ENCODE measurements at regions not wholly inside any gene's neighbourhood (a gene's known extent, or its start where the extent isn't known, plus 50 kb on each side); places are given as distances from the start of the nearest gene placed in this dataset.

DNA sequence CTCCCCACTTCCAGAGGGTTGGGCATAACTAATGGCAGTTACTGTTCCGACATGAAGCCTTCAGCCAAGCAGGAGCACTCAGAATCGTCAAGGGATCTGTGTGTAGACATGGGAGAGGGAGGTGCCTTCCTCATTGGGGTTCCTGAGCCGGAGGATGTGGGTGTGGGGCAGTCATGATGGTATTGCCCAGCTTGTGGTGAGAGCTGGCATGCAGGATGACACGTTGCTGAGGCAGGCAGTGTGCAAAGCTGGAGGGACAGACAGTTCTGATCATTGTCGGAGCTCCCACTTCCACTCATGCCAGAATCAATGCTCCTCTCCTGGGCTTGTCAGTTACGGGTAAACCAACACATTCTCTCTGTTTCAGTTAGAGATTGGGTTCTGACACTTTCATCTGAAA is 83.9 kb upstream of the TSC22D1 start:
- ChIA-PET POLR2A (no interaction called here), CTCF (no interaction called here)
- TF ChIP-seq, protein P1, sequence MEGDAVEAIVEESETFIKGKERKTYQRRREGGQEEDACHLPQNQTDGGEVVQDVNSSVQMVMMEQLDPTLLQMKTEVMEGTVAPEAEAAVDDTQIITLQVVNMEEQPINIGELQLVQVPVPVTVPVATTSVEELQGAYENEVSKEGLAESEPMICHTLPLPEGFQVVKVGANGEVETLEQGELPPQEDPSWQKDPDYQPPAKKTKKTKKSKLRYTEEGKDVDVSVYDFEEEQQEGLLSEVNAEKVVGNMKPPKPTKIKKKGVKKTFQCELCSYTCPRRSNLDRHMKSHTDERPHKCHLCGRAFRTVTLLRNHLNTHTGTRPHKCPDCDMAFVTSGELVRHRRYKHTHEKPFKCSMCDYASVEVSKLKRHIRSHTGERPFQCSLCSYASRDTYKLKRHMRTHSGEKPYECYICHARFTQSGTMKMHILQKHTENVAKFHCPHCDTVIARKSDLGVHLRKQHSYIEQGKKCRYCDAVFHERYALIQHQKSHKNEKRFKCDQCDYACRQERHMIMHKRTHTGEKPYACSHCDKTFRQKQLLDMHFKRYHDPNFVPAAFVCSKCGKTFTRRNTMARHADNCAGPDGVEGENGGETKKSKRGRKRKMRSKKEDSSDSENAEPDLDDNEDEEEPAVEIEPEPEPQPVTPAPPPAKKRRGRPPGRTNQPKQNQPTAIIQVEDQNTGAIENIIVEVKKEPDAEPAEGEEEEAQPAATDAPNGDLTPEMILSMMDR (IDR thresholded peaks at IDR 0.05) = no peak
- TF ChIP-seq SIN3A (IDR thresholded peaks at IDR 0.05; ENCODE audit: borderline replicate concordance, insufficient read depth, low read depth, low read length) (no peak), TCF7L2 (IDR thresholded peaks at IDR 0.05; ENCODE audit: low read depth, low read length) (no peak), POLR2AphosphoS5 (IDR thresholded peaks at IDR 0.05; ENCODE audit: low read depth, low read length) (no peak)
- TF ChIP-seq, protein P2, sequence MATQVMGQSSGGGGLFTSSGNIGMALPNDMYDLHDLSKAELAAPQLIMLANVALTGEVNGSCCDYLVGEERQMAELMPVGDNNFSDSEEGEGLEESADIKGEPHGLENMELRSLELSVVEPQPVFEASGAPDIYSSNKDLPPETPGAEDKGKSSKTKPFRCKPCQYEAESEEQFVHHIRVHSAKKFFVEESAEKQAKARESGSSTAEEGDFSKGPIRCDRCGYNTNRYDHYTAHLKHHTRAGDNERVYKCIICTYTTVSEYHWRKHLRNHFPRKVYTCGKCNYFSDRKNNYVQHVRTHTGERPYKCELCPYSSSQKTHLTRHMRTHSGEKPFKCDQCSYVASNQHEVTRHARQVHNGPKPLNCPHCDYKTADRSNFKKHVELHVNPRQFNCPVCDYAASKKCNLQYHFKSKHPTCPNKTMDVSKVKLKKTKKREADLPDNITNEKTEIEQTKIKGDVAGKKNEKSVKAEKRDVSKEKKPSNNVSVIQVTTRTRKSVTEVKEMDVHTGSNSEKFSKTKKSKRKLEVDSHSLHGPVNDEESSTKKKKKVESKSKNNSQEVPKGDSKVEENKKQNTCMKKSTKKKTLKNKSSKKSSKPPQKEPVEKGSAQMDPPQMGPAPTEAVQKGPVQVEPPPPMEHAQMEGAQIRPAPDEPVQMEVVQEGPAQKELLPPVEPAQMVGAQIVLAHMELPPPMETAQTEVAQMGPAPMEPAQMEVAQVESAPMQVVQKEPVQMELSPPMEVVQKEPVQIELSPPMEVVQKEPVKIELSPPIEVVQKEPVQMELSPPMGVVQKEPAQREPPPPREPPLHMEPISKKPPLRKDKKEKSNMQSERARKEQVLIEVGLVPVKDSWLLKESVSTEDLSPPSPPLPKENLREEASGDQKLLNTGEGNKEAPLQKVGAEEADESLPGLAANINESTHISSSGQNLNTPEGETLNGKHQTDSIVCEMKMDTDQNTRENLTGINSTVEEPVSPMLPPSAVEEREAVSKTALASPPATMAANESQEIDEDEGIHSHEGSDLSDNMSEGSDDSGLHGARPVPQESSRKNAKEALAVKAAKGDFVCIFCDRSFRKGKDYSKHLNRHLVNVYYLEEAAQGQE (IDR thresholded peaks at IDR 0.05; ENCODE audit: insufficient read depth in 1 of 2, low read depth in 2 of 2, low read length in 1 of 2) = no peak
- no peak overlapping the region for H3K27ac ChIP-seq (ENCODE audit: low read length)
- no peaks in the 10 kb centered on the region for H3K27me3 ChIP-seq (ENCODE audit: control insufficient read depth, insufficient read depth, low read length)
- ATAC-seq (no peak), DNase-seq (ENCODE audit: low read depth, low spot score) (no peak)
- H3K9me3 ChIP-seq (ENCODE audit: control insufficient read depth, insufficient read depth, low read depth, low read length) = no peaks in the 10 kb centered on the region
- H3K4me3 ChIP-seq (ENCODE audit: low read depth in 2 of 2, low read length in 2 of 2) = no peak overlapping the region
- H3K4me1 ChIP-seq (ENCODE audit: control insufficient read depth, insufficient read depth, low read length) = no peaks in the 10 kb centered on the region
- no peaks in the 10 kb centered on the region for H3K36me3 ChIP-seq (ENCODE audit: control insufficient read depth, insufficient read depth, low read length)
- intact Hi-C loops (cut with micrococcal nuclease; ENCODE audit: unreplicated experiment) = no loop called here
- in situ Hi-C loops (cut with HindIII; ENCODE audit: low pct_unique_long_range_greater_than_20kb, low sequenced_read_pairs) = no loop called here
- no TSS peak for BruUV-seq (replicated peaks)

DNA sequence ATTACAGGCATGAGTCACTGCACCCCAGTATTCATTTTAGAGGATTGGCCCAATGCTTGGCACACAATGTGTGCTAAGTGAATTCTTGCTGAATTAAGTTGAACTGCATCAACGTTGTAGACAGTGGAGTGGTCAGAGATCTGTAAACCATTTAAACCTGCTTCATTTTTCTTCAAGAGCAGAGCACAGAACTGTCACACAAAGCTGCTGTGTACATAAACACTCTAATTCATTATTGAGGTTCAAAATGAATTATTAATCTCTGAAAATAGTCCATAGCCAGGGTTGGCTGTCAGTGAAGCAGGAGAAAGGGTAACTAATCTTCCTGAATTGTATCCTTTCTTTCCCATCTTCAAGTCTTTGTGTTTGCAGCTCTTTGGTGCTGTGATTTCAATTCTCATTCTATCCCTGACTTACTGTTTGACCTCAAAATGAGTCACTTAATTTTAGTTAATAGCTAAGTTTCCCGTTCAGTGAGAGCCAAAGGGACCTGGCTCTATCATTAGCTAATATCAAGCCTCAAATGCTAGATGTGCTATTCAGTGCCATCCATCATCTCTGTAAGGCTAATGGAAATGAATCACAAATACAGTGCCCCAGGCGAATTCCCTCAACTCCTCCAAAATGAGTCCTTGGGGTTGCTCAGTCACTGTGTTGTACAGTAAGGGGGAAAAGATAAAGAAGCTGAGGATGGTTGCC is 77.0 kb upstream of the TSC22D1 start:
- H3K27ac ChIP-seq (ENCODE audit: low read length) = no peak overlapping the region
- no TSS peak for BruUV-seq (replicated peaks)
- H3K4me3 ChIP-seq (ENCODE audit: low read depth in 2 of 2, low read length in 2 of 2) = no peak overlapping the region
- ATAC-seq = no peak
- in situ Hi-C loops (cut with HindIII; ENCODE audit: low pct_unique_long_range_greater_than_20kb, low sequenced_read_pairs) (no loop called here), intact Hi-C loops (cut with micrococcal nuclease; ENCODE audit: unreplicated experiment) (no loop called here)
- H3K9me3 ChIP-seq (ENCODE audit: control insufficient read depth, insufficient read depth, low read depth, low read length) = no peaks in the 10 kb centered on the region
- H3K36me3 ChIP-seq (ENCODE audit: control insufficient read depth, insufficient read depth, low read length) = no peaks in the 10 kb centered on the region
- ChIA-PET POLR2A (no interaction called here), CTCF (interaction anchor here (0.5 kb wide), 1 partner anchor 174 kb away, joined by 3 read pairs; no protein-coding TSS in a partner anchor)
- H3K27me3 ChIP-seq (ENCODE audit: control insufficient read depth, insufficient read depth, low read length) = no peaks in the 10 kb centered on the region
- no peaks in the 10 kb centered on the region for H3K4me1 ChIP-seq (ENCODE audit: control insufficient read depth, insufficient read depth, low read length)
- DNase-seq (ENCODE audit: low read depth, low spot score) = no peak
- TF ChIP-seq POLR2AphosphoS5 (IDR thresholded peaks at IDR 0.05; ENCODE audit: low read depth, low read length) = no peak
- TF ChIP-seq, protein P1 (IDR thresholded peaks at IDR 0.05) = no peak
- TF ChIP-seq SIN3A (IDR thresholded peaks at IDR 0.05; ENCODE audit: borderline replicate concordance, insufficient read depth, low read depth, low read length) = no peak
- TF ChIP-seq, protein P2 (IDR thresholded peaks at IDR 0.05; ENCODE audit: insufficient read depth in 1 of 2, low read depth in 2 of 2, low read length in 1 of 2) = no peak
- no peak for TF ChIP-seq TCF7L2 (IDR thresholded peaks at IDR 0.05; ENCODE audit: low read depth, low read length)
